Activated CD8-positive, alpha-beta T cell treated with anti-CD3 and anti-CD28 coated beads for 36 hours (primary cell): ENCODE measurements at regions not wholly inside any gene's neighbourhood (a gene's known extent, or its start where the extent isn't known, plus 50 kb on each side); places are given as distances from the start of the nearest gene placed in this dataset.

ENCODE experiments used
- ATAC-seq: fragments of 200-7000 bp; cut with Tn5 transposase; one replicate; pipeline ENCODE4 v1.10.0; 2021; ENCODE audit warnings: mild to moderate bottlenecking, moderate library complexity
- CTCF ChIA-PET: fragments of 350-600 bp; sonication (Branson Sonifier 250); formaldehyde crosslinking; loops from one replicate; lab custom pipeline; 2021; ENCODE audit warnings: antibody characterized with exemption; lab: Charles Lee
- POLR2A ChIA-PET: fragments of 350-600 bp; sonication (Branson Sonifier 250); formaldehyde crosslinking; loops from one replicate; lab custom pipeline; 2021; ENCODE audit warnings: antibody characterized with exemption; lab: Charles Lee
- DNase-seq: peaks from one replicate; pipeline ENCODE4 v3.0.0-alpha.2; 2020
- H3K27ac Mint-ChIP-seq: one replicate; pipeline ENCODE4 v1.8.0; 2021; ENCODE audit warnings: mild to moderate bottlenecking, mixed read lengths
- H3K27me3 Mint-ChIP-seq: one replicate; pipeline ENCODE4 v1.8.0; 2021; ENCODE audit warnings: mixed read lengths
- H3K36me3 Mint-ChIP-seq: one replicate; pipeline ENCODE4 v1.8.0; 2021; ENCODE audit warnings: low read depth, mixed read lengths
- H3K4me1 Mint-ChIP-seq: one replicate; pipeline ENCODE4 v1.8.0; 2021; ENCODE audit warnings: low read depth, mixed read lengths
- H3K4me3 Mint-ChIP-seq: one replicate; pipeline ENCODE4 v1.8.0; 2021; ENCODE audit warnings: mild to moderate bottlenecking, moderate library complexity, mixed read lengths
- H3K9me3 Mint-ChIP-seq: one replicate; pipeline ENCODE4 v1.8.0; 2021; ENCODE audit warnings: mixed read lengths
- intact Hi-C: fragments of 100-400 bp; cut with micrococcal nuclease; formaldehyde crosslinking; loops from one replicate; pipeline ENCODE4 v1.10.0; 2022
- TF ChIP-seq, protein P1 (sequence below): fragments of 200-600 bp; IDR thresholded peaks from one replicate; pipeline ENCODE4 v1.8.0; 2022; ENCODE audit warnings: antibody characterized with exemption, mild to moderate bottlenecking

DNA sequence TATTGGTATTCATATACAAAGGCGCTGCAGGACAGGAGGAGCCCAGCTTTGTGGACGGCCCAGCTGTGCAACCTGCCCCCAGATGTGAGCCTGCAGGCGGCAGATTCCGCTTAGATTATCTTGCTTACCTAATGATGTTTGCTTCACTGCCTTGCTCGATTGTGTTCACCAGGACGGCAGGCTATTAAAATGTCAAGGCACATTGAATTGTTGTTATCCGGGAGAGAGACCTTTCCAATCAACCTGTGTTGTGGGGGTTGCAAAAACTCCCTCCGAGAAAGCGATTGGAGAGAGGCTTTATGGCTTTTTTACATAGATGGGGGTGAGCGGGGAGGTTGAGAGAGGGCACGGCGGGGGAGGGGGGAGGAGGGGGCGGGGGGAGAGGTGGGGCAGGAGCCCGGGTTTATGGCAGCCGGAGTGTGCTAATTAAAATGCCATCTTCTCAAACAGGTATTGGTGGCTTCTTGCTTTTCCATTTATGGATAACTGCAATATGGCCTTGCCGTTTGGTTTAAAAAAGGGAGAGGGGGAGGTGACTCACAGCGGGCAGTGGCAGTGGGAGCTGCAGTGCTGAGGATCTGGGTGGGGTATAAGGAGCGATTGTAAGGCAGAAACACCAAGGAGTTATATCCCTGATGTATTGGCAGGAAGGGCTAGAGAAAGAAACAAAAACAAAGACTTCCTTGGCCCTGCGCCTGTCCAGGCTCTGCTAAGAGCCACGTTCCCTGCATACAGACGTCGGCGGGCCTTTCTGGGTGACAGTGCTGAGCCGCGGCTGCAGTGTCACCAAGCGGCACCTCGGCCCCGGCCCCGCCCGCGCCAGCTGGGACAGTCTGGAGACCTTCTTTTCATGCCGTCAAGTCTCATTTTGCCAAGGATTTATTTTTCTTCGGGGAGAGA is 97.2 kb downstream of the INSIG2 start:
- Mint-ChIP-seq H3K4me3 (peak overlapping the region; percentile 89), H3K4me1 (peaks cover 14% of the 10 kb centered on the region), H3K27me3 (no peaks in the 10 kb centered on the region), H3K9me3 (no peaks in the 10 kb centered on the region), H3K36me3 (peaks cover 4% of the 10 kb centered on the region), H3K27ac (peak overlapping the region; percentile 97)
- CTCF ChIA-PET: interaction anchor here (0.9 to 3.6 kb wide), 4 partner anchors 8 to 669 kb away, joined by 3 to 15 read pairs (median 3); partner anchors contain the start of gene DDX18
- intact Hi-C loops: loop anchor here (10.0 kb wide), 1 partner anchor 141 kb away; no protein-coding TSS in a partner anchor
- TF ChIP-seq, protein P1, sequence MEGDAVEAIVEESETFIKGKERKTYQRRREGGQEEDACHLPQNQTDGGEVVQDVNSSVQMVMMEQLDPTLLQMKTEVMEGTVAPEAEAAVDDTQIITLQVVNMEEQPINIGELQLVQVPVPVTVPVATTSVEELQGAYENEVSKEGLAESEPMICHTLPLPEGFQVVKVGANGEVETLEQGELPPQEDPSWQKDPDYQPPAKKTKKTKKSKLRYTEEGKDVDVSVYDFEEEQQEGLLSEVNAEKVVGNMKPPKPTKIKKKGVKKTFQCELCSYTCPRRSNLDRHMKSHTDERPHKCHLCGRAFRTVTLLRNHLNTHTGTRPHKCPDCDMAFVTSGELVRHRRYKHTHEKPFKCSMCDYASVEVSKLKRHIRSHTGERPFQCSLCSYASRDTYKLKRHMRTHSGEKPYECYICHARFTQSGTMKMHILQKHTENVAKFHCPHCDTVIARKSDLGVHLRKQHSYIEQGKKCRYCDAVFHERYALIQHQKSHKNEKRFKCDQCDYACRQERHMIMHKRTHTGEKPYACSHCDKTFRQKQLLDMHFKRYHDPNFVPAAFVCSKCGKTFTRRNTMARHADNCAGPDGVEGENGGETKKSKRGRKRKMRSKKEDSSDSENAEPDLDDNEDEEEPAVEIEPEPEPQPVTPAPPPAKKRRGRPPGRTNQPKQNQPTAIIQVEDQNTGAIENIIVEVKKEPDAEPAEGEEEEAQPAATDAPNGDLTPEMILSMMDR: no peak
- POLR2A ChIA-PET: interaction anchor here (0.6 to 1.6 kb wide), 5 partner anchors 97 to 1074 kb away, joined by 3 to 5 read pairs (median 3); partner anchors contain the start of genes DDX18 and INSIG2
- DNase-seq (peak; percentile 78), ATAC-seq (peak; percentile 86)

DNA sequence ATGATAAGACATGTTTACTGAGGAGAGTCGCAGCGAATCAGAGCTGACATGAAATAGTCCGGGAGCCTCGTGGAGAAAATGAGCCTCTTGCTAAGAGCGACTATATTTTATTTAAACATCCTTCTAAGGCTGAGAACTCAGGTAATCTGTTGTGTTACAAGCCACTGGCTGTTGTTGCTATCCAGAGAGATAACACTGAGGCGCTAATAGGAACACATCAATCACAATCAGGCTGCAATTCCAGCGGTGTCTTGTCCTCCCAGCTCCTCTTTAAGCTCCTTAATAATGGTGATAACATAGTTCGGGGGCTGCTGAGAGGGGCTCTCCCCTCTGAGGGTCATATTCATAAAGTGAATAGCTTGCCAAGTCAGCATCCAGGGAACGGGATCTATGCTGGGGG is 95.1 kb downstream of the INSIG2 start:
- Mint-ChIP-seq H3K27ac (no peak overlapping the region), H3K4me3 (no peak overlapping the region), H3K27me3 (peaks cover 5% of the 10 kb centered on the region), H3K9me3 (no peaks in the 10 kb centered on the region), H3K36me3 (peaks cover 4% of the 10 kb centered on the region), H3K4me1 (peaks cover 14% of the 10 kb centered on the region)
- TF ChIP-seq, protein P1: no peak
- CTCF ChIA-PET: interaction anchor here (0.9 kb wide), 2 partner anchors 137 to 151 kb away, joined by 3 to 5 read pairs; no protein-coding TSS in a partner anchor
- ATAC-seq (no peak), DNase-seq (no peak)
- intact Hi-C loops: loop anchor here (10.0 kb wide), 1 partner anchor 139 kb away; no protein-coding TSS in a partner anchor
- POLR2A ChIA-PET: interaction anchor here (2.1 kb wide), 1 partner anchor 10 kb away, joined by 5 read pairs; no protein-coding TSS in a partner anchor

DNA sequence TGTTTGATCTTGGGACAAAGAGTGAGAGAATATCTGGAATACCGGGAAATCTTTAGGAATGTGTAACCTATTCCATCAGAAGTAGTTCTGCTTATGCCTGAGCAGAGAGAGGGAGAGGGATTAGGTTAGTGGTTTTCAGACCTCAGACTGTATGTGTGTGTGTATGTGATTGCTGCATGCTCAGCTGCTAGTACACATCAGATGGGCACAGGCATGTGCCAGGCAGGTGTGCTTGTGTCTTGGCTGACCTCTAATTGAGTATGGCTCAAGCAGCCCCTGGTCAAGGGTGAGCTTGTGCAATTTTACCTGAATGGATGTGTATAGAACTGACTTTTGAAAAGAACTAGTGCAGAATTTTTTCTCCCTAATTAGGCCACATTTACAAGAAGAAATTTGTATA is 91.2 kb downstream of the INSIG2 start:
- Mint-ChIP-seq H3K27ac (no peak overlapping the region), H3K36me3 (no peaks in the 10 kb centered on the region), H3K4me1 (peaks cover 12% of the 10 kb centered on the region), H3K9me3 (no peaks in the 10 kb centered on the region), H3K4me3 (no peak overlapping the region), H3K27me3 (peaks cover 8% of the 10 kb centered on the region)
- POLR2A ChIA-PET: no interaction called here
- no peak for DNase-seq
- no peak for ATAC-seq
- intact Hi-C loops: no loop called here
- TF ChIP-seq, protein P1: no peak
- CTCF ChIA-PET: interaction anchor here (0.9 to 1.5 kb wide), 2 partner anchors 8 to 133 kb away, joined by 3 to 6 read pairs; no protein-coding TSS in a partner anchor

DNA sequence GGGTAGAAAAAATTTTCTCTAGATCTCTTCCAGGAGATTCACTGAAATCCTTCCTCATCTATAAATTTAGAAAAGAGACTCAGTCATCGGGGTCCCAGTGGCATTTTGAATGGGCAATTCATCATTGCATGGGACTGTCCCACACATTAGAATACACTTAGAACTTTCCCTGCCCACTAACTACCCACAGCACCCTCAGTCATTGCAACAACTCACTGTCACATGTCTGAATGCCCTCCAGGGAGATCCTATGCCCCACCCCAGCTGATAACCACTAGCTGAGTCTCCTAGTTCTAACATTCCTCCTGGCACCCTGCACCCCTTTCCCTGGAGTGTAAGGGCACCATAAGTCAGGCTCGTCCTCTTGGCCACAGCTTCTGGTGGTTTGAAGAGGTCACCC is 89.6 kb downstream of the INSIG2 start:
- Mint-ChIP-seq H3K27ac (no peak overlapping the region), H3K4me3 (no peak overlapping the region), H3K4me1 (peaks cover 12% of the 10 kb centered on the region), H3K36me3 (no peaks in the 10 kb centered on the region), H3K9me3 (no peaks in the 10 kb centered on the region), H3K27me3 (peaks cover 8% of the 10 kb centered on the region)
- ATAC-seq (peak; percentile 68), DNase-seq (peak; percentile 20)
- CTCF ChIA-PET: interaction anchor here (0.8 to 1.4 kb wide), 4 partner anchors 8 to 131 kb away, joined by 3 read pairs; no protein-coding TSS in a partner anchor
- POLR2A ChIA-PET: no interaction called here
- intact Hi-C loops: no loop called here
- TF ChIP-seq, protein P1: no peak
